WTC11 (cell line): ENCODE measurements at regions not wholly inside any gene's neighbourhood (a gene's known extent, or its start where the extent isn't known, plus 50 kb on each side); places are given as distances from the start of the nearest gene placed in this dataset.

ENCODE experiments used
- FOXJ3 ChIP-seq: sonication (generic); formaldehyde crosslinking; IDR thresholded peaks from 2 replicates; pipeline ENCODE4 v1.9.0; 2021; ENCODE audit warnings: missing genetic modification reagents, mild to moderate bottlenecking, borderline replicate concordance
- FOXP1 ChIP-seq: sonication (generic); formaldehyde crosslinking; IDR thresholded peaks from 2 replicates; pipeline ENCODE4 v1.8.0; 2022; ENCODE audit warnings: missing genetic modification reagents, mild to moderate bottlenecking, moderate library complexity, borderline replicate concordance
- GABPB1 ChIP-seq: sonication (generic); formaldehyde crosslinking; IDR thresholded peaks from 2 replicates; pipeline ENCODE4 v1.8.1; 2023; ENCODE audit warnings: mild to moderate bottlenecking, missing genetic modification reagents
- NFATC4 ChIP-seq: fragments of 250-450 bp; sonication (Bioruptor Pico); IDR thresholded peaks from 2 replicates; pipeline ENCODE4 v1.9.0; 2021; ENCODE audit warnings: mild to moderate bottlenecking
- TCF7 ChIP-seq: sonication (generic); formaldehyde crosslinking; IDR thresholded peaks from 2 replicates; pipeline ENCODE4 v1.8.0; 2022; ENCODE audit warnings: mild to moderate bottlenecking, low read depth, missing genetic modification reagents, moderate library complexity
- TEAD1 ChIP-seq: sonication (generic); formaldehyde crosslinking; IDR thresholded peaks from 2 replicates; pipeline ENCODE4 v1.8.0; 2022; ENCODE audit warnings: mild to moderate bottlenecking, missing genetic modification reagents
- TEAD4 ChIP-seq: sonication (generic); formaldehyde crosslinking; IDR thresholded peaks from 2 replicates; pipeline ENCODE4 v1.8.0; 2022; ENCODE audit warnings: mild to moderate bottlenecking, missing genetic modification reagents
- ZBTB21 ChIP-seq: sonication (generic); formaldehyde crosslinking; IDR thresholded peaks from 2 replicates; pipeline ENCODE4 v1.8.1; 2023; ENCODE audit warnings: mild to moderate bottlenecking, missing genetic modification reagents, borderline replicate concordance
- ZNF121 ChIP-seq: sonication (generic); formaldehyde crosslinking; IDR thresholded peaks from 2 replicates; pipeline ENCODE4 v1.8.0; 2023; ENCODE audit warnings: missing genetic modification reagents
- ZNF232 ChIP-seq: sonication (generic); formaldehyde crosslinking; IDR thresholded peaks from 2 replicates; pipeline ENCODE4 v1.8.0; 2022; ENCODE audit warnings: mild to moderate bottlenecking, missing genetic modification reagents
- TF ChIP-seq, protein P1 (sequence below): fragments of 200-600 bp; IDR thresholded peaks from 2 replicates; pipeline ENCODE4 v1.8.0; 2022; ENCODE audit warnings: antibody characterized with exemption
- TF ChIP-seq, protein P2 (sequence below): sonication (generic); formaldehyde crosslinking; conservative IDR thresholded peaks from 2 replicates; pipeline ENCODE4 v1.8.1; 2022; ENCODE audit warnings: mild to moderate bottlenecking, missing genetic modification reagents
- TF ChIP-seq, protein P3 (sequence below): fragments of 250-450 bp; sonication (Bioruptor Pico); conservative IDR thresholded peaks from 2 replicates; pipeline ENCODE4 v1.9.0; 2021; ENCODE audit warnings: mild to moderate bottlenecking
- TF ChIP-seq, protein P4 (sequence below): sonication (generic); formaldehyde crosslinking; IDR thresholded peaks from 2 replicates; pipeline ENCODE4 v1.8.0; 2023; ENCODE audit warnings: missing genetic modification reagents, mild to moderate bottlenecking, borderline replicate concordance

DNA sequence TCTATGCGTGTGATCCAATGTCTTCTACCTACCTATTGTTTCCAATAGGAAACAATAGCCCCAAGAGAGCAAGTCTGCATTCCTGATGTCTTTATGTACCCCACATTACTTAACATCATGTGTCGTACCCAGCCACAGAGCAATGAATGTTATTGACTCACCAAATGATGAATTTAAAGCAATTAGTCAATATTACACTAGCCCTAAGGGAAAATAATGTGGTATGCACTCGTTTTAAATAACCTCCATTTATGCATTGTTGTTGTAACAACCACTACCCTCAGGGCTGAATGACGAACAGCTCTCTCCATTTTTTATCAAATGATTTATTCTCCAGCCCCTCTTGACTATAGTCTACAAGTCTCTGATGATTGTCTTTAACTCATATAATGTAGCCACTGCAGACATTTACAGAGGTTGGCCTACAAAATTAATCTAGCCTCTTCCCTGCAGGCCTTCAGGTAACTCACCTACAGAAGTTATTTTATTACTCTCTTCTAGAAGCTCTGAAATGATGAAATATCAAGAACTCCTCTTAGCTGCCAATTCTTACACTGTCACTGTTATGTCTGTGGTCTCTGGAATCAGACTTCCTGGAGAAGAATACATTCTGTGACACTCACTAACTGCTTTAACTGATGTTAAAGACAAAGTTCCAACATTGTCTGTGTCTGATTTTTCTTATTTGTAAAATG, 601.7 kb upstream of the GRIA3 start:
- TF ChIP-seq ZNF232 (no peak), ZNF121 (CRISPR knock-in tag) (no peak), NFATC4 (CRISPR knock-in tag) (no peak), TEAD1 (CRISPR knock-in tag) (no peak), FOXJ3 (CRISPR knock-in tag) (no peak), TCF7 (CRISPR knock-in tag) (no peak), ZBTB21 (CRISPR knock-in tag) (no peak), FOXP1 (CRISPR knock-in tag) (no peak), GABPB1 (no peak), TEAD4 (CRISPR knock-in tag) (no peak)
- TF ChIP-seq, protein P1, sequence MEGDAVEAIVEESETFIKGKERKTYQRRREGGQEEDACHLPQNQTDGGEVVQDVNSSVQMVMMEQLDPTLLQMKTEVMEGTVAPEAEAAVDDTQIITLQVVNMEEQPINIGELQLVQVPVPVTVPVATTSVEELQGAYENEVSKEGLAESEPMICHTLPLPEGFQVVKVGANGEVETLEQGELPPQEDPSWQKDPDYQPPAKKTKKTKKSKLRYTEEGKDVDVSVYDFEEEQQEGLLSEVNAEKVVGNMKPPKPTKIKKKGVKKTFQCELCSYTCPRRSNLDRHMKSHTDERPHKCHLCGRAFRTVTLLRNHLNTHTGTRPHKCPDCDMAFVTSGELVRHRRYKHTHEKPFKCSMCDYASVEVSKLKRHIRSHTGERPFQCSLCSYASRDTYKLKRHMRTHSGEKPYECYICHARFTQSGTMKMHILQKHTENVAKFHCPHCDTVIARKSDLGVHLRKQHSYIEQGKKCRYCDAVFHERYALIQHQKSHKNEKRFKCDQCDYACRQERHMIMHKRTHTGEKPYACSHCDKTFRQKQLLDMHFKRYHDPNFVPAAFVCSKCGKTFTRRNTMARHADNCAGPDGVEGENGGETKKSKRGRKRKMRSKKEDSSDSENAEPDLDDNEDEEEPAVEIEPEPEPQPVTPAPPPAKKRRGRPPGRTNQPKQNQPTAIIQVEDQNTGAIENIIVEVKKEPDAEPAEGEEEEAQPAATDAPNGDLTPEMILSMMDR, result no peak
- TF ChIP-seq, protein P2, sequence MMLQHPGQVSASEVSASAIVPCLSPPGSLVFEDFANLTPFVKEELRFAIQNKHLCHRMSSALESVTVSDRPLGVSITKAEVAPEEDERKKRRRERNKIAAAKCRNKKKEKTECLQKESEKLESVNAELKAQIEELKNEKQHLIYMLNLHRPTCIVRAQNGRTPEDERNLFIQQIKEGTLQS (CRISPR knock-in tag), result no peak
- TF ChIP-seq, protein P3, sequence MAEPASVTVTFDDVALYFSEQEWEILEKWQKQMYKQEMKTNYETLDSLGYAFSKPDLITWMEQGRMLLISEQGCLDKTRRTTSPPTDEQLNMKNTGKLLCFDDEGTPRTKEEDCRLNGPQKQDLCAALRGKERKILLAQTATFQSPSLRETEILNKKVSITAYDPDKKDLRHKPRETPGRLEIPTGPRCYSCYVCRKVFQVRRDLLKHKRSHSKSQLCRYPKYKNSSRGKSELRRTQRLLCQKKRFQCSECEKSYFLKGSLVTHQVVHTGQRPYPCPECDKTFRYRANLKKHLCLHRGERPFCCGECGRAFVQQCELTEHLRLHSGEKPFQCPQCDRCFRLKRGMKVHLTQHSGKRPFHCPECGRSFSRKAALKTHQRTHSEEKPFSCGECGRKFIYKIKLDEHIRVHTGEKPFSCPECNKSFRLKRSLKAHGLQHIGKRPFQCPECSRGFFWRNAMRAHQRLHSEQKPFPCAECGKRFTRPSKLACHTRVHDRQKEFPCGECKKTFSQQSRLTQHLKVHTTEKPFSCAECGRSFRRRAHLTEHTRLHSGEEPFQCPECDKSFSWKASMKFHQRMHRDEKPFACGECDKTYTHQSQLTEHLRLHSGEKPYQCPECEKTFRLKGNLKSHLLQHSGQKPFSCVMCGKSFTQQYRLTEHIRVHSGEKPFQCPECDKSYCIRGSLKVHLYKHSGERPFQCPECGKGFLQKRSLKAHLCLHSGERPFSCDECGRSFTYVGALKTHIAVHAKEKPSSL (CRISPR knock-in tag), result no peak
- TF ChIP-seq, protein P4, sequence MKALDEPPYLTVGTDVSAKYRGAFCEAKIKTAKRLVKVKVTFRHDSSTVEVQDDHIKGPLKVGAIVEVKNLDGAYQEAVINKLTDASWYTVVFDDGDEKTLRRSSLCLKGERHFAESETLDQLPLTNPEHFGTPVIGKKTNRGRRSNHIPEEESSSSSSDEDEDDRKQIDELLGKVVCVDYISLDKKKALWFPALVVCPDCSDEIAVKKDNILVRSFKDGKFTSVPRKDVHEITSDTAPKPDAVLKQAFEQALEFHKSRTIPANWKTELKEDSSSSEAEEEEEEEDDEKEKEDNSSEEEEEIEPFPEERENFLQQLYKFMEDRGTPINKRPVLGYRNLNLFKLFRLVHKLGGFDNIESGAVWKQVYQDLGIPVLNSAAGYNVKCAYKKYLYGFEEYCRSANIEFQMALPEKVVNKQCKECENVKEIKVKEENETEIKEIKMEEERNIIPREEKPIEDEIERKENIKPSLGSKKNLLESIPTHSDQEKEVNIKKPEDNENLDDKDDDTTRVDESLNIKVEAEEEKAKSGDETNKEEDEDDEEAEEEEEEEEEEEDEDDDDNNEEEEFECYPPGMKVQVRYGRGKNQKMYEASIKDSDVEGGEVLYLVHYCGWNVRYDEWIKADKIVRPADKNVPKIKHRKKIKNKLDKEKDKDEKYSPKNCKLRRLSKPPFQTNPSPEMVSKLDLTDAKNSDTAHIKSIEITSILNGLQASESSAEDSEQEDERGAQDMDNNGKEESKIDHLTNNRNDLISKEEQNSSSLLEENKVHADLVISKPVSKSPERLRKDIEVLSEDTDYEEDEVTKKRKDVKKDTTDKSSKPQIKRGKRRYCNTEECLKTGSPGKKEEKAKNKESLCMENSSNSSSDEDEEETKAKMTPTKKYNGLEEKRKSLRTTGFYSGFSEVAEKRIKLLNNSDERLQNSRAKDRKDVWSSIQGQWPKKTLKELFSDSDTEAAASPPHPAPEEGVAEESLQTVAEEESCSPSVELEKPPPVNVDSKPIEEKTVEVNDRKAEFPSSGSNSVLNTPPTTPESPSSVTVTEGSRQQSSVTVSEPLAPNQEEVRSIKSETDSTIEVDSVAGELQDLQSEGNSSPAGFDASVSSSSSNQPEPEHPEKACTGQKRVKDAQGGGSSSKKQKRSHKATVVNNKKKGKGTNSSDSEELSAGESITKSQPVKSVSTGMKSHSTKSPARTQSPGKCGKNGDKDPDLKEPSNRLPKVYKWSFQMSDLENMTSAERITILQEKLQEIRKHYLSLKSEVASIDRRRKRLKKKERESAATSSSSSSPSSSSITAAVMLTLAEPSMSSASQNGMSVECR (CRISPR knock-in tag), result no peak
